Medulla oblongata (tissue), 1 donor: ENCODE measurements at regions not wholly inside any gene's neighbourhood (a gene's known extent, or its start where the extent isn't known, plus 50 kb on each side); places are given as distances from the start of the nearest gene placed in this dataset.
"Not testable (repeated sequence)": the region's sequence is repeated elsewhere in the genome, so short reads cannot be mapped to it uniquely, and the experiment has no call there.

Experiments
- DNase-seq: peaks from one replicate; pipeline ENCODE4 v3.0.0-alpha.2; 2015; ENCODE audit errors: extremely low spot score

DNA sequence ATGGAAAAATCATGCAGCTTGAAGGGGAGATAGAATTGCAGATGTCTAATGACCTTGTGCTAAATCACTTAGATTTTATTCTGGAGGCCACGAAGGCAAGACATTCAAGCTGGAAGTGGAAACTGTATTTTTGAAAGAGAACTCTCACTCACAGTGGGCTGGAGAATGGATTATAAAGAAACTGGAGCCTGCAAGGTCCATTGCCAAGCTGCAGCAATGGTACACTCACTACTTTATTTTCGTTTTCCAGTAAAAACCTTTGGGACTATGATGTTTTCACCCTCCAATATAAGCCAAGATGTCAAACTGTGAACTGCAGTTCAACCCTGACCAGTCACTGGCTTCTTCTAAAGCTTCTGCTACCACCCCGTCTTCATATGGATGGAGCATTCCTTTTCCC lies 62.0 kb downstream of the SKIDA1 start:
- no peak for DNase-seq

DNA sequence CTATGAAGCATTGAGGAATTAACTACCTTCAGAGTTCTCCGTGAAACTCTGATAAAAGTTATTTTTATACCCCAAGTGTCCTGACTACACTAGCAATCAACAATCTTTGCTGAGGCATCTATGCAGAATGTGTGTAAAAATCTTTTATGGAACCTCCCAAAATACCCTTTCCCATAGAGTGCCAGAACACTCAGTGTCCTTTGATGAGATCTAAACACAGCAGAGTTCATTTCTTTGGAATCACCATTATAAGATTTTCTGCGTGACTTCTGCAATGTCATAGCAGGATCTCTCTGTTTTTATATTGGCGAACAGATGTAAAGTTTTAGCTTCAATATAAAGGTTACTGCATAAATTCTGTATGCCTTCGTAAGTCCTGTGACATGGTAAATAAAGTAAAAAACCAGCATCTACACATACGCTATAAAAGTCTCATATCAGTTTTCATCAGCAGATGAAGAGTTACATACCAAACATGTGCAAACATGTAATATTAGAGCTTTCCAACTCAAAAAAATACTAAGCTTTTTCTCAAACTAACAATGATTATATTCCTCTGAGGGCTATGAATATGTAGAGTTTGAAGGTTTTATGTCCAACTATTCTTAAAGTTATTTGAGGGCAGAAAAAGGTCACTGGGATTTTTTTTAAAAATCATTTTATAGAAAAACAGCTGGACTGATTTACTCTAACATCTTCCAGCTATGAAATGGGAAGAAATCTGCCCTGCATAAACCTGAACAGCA lies 67.2 kb downstream of the SKIDA1 start:
- no peak for DNase-seq

DNA sequence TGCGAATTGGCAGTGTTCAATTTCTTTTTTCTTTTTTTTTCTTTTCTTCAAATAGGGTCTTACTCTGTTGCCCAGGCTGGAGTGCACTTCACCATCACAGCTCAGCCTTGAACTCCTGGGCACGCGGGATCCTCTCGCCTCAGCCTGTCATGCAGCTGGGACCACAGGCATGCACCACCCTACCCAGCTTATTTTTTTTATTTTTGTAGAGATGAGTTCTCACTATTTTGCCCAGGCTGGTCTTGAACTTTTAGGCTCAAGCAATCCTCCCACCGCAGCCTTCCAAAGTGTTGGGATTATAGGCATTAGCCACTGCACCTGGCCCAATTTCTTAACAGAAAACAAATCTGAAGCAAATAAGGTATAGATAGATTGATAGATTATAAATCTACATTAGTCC lies 69.3 kb downstream of the SKIDA1 start:
- no peak for DNase-seq

DNA sequence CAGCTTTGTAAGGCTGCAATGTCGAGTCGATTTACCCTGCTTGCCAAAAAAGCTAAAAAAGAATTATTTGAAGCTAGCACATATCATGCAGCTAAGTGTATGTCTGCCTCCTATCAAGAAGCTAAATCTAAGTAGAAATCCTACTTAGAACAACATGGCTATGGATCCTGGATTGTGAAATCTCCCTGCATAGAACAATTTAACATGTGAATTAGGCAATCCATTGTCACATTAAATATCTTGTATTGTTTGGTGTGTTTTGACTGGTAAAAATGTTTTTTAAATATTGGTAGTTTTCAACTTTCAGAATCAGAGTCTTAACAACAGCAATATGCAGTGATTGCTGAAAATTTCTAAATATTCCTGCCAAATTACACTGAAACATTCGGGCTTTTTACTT lies 73.3 kb downstream of the SKIDA1 start:
- no peak for DNase-seq

DNA sequence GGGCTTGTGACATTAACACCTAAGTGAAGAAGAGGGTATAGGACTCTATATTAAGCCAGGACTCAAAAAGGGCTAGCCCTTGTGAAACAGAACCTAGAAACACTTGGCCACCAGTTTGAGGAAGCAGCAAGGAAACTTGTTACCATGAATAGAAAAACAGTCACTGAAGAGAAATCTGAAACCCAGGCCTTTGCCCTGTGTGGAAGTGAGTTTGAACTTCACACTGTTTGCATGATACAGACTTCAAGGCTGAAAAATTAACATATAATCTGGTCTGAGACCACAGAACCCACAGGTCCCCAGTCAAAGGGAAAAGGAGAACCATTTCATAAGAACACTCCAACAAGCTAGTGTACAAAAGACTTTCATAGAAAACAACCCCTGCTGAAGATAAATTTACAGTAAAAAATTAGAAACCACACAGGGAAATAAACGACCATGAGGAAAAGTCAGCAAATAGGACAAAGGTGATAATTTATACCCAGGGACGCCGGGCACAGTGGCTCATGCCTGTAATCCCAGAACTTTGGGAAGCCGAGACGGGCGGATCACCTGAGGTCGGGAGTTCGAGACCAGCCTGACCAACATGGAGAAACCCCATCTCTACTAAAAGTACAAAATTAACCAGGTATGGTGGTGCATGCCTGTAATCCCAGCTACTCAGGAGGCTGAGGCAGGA lies 76.1 kb downstream of the SKIDA1 start:
- no peak for DNase-seq

DNA sequence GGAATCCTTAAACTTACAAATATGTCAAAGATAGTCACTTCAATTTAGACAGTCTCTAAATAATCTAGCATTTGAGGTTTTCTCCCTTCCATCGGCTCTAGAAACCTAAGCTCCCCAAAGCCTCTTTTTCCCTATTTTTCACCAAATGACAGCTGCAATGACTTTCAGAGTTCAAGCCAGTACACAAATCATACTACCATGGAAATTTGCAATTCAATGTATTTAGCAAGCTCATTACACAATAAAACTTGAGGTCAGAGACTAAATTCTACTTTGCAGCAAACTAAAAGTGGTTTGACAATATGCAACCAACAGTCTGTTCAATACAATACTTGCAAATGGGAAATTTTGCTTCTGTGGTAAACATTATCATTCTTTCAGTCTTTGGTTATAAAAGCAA lies 80.3 kb downstream of the SKIDA1 start:
- no peak for DNase-seq

DNA sequence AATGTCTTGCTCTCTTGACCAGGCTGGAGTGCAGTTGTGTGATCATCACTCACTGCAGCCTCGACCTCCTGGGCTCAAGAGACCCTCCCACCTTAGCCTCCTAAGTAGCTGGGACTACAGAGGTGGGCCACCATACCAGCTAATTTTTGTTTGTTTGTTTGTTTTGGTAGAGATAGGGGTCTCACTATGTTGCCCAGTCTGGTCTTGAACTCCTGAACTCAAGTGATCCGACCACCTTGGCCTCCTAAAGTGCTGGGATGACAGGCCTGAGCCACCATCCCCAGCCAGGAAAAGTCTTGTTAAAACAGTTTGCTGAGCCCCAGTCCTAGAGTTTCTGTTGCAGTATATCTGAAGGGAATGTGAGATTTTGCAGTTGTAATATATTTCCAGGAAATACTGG lies 83.9 kb downstream of the SKIDA1 start:
- no peak for DNase-seq

DNA sequence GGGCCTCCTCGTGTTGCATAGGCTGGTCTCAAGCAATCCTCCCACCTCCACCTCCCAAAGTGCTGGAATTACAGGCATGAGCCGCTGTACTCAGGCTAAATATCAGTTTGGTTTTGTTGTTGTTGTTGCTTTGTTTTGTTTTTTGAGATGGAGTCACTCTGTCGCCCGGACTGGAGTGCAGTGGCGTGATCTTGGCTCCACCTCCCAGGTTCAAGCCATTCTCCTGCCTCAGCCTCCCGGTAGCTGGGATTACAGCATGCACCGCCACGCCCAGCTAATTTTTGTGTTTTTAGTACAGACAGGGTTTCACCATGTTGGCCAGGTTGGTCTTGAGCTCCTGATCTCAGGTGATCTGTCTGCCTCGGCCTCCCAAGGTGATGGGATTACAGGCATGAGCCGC lies 86.6 kb downstream of the SKIDA1 start:
- not testable (repeated sequence) for DNase-seq

DNA sequence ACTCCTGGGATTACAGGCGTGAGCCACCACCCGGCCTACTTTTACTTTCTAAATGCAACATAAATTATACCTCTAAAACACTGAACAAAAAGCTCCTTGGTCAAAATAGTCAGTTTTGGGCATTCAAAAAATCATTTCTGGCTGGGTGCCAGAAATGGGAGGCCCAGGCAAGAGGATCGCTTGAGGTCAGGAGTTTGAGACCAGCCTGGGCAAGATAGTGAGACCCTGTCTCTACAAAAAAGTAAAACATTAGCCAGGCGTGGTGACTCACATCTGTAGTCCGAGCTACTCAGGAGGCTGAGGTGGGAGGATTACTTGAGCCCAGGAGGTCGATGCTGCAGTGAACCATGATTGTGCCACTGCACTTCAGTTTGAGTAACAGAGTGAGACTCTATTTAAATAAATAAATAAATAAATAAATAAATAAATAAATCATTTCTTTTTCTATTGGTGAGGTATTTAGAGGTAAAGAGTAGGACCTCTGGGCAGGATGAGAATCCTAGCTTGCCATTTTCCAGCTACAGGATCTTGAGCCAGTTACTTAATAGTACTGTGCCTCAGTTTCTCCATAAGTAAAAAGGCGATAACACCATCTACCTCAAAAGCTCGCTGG lies 87.6 kb downstream of the SKIDA1 start:
- no peak for DNase-seq

DNA sequence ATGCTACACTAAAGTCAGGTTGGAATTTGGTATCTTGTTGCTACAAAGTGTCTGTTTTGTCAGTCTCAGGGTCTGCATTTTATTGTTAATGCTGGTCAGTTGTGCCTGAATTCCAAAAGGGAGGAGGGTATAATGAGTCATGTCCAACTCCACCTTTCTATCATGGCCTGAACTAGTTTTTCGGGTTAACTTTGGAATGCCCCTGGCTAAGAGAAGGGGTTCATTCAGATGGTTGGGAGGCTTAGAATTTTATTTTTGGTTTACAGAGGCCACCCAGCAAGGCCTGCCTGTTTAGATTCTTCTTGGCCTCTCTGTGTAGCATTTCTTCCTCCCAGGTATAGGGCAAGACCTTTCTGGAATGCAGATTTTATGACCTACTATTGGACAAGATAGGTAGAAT lies 93.2 kb downstream of the SKIDA1 start:
- DNase-seq = no peak

DNA sequence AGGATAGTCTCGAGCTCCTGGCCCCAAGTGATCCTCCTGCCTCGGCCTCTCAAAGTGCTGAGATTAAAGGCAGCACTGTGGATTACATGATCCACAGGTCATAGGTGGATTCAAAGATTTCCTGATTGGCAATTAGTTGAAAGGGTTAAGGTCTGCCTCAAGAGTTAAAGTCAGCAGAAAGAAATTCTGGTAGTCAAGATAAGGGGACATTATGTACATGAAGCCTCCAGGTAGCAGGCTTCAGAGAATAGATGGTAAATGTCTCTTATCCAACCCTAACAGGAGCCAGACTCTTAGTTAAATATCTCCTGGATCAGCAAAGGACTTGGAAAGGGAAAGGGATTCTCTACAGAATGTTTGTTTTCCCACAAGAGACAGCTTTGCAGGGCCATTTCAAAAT lies 93.7 kb downstream of the SKIDA1 start:
- DNase-seq = no peak

DNA sequence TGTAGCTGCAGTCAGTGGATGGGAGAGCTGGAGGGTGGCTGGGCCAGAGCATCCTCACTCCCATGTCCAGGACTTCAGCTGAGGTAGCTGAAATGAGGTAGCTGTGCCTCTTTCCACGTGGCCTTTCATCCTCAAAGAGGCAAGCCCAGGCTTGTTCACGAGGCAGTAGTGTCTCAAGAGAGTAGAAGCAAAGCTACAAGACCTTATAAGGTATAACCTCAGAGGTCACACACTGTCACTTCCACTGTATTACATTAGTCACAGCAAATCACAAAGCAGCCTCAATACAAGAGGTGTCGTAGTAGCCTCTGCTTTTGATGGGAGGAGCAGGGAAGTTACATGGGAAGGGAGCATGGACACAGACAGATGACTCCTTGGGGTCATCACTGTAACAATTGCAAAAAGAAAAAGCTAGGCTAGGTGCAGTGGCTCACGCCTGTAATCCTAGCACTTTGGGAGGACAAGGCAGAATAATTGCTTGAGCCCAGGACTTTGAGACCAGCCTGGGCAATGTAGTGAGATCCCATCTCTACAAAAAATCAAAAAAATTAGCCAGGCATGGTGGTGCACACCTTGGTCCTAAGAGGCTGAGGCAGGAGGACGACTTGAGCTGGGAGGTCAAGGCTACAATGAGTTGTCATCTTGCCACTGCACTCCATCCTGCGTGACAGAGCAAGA lies 97.5 kb downstream of the SKIDA1 start:
- DNase-seq = no peak

DNA sequence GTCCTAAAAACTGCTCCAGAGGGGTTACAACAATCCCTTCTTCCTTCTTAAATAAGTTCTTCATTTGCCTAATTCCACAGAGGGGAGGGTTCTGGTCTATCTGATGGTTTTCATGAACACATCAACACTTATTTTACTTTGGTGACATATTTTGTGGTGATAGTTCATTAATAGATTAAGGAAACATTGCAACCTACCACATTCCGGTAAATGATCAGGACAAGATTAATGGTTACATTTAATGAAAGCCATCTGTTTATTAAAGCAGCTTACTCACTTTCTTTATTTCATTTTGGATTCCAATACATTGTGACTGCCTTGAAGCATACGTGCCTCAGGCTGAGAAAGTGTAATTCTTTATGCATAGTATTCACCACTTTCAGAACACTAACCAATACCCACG lies 101.0 kb downstream of the SKIDA1 start:
- DNase-seq = no peak

DNA sequence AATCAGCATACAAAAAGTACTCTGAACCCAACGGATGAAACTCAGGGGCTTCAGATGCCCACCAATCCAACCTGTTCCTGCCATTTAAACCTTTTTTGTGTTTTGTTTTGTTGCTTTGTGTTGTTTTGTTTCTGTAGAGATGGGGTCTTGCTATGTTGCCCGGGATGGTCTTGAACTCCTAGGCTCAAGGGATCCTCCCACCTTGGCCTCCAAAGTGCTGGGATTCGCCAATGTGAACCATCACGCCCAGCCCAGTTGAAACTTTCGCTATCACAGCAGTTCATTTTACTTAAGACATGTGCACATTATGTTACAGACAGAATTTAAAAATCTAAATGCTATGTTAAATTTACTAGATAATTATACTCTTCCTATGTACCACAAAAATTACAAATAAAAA lies 101.6 kb downstream of the SKIDA1 start:
- DNase-seq = no peak

DNA sequence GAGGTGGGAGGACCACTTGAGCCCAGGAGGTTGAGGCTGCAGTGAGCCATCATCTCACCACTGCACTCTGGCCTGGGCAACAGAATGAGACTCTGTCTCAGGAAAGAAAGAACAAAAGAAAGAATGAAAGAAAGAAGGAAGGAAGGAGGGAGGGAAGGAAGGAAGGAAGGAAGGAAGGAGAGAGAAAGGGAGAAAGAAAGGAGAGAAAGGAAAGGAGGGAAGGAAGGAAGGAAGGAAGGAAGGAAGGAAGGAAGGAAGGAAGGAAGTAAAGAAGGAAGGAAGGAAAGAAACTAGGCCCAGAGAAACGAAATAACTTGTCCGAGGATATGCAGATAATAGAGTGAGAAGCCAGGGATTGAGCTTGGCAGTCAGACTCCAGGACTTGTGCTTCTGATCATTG lies 102.1 kb downstream of the SKIDA1 start:
- DNase-seq = no peak

DNA sequence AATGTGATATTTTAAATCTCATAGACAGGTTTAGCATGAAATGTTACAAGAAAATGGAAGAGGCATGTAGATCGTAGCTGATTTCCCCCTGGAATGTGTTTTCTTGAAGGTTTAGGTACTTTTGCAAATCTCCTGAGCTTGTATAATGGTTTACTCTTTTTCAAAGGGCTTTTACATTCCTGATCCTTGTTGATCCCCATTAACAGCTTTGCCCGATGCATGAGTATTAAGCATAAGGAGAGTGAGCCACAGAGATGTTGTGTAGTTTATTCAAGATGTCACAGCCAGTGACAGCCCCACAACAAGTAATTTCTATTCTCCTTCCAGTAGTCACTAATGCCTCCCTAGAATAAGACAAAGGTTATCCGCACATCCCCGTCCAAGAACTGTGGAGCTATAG lies 103.7 kb downstream of the SKIDA1 start:
- DNase-seq = no peak

DNA sequence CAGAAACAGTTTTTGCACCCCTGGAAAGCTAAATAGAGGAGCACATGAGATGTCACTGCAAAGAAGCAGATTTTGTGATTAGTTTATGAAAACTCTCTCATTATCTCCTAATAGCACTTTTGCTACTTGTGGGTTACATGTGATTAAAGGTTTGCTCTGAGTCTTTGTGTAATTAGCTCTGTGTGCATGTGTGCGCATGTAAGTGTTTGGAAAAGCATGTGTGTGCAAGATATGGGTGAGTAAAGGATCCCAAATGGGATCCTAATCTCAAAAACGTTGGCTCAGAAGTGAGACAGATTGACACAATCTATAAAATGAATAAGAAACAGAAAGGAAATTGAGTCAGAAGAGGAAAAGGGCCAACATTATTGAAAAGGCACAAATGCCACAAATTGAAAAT lies 104.5 kb downstream of the SKIDA1 start:
- no peak for DNase-seq

DNA sequence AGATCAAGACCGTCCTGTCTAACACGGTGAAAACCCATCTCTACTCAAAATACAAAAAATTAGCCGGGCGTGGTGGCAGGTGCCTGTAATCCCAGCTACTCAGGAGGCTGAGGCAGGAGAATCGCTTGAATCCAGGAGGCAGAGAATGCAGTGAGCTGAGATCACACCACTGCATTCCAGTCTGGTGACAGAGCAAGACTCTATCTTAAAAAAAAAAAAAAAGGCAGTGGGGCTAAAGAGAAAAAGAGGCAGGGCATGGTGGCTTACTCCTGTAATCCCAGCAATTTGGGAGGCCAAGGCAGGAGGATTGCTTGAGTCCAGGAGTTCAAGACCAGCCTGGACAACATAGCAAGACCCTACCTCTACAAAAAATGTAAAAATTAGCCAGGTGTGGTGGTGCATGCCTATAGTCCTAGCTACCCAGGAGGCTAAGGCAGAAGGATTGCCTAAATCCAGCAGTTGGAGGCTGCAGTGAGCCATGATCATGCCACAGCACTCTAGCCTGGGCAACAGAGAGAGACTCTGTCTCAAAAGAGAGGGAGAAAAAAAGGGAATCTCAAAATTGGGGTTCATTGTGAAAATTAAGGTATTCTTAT lies 106.4 kb downstream of the SKIDA1 start:
- DNase-seq = not testable (repeated sequence)

DNA sequence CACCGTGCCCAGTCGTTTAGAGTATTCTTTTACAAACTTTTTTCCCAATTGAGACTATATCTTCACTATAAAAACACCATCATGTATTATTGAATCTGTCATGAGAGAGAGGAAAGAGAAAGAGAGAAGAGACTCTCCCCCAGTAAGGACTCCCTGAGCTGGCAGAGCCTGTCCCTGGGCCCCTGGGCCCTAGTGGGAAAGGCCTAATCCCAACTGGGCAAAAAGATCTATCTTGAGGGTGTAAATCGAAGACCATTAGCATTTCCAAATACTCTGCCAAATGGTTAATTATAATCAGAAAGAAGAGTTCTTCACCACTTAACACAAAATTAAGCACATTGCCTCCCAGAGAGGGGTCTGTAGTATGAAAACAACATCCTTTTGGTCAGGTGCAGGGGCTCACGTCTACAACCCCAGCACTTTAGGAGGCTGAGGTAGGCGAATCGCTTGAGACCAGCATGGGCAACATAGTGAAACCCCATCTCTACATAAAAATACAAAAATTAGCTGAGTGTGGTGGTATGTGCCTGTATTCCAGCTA lies 108.2 kb downstream of the SKIDA1 start:
- no peak for DNase-seq

DNA sequence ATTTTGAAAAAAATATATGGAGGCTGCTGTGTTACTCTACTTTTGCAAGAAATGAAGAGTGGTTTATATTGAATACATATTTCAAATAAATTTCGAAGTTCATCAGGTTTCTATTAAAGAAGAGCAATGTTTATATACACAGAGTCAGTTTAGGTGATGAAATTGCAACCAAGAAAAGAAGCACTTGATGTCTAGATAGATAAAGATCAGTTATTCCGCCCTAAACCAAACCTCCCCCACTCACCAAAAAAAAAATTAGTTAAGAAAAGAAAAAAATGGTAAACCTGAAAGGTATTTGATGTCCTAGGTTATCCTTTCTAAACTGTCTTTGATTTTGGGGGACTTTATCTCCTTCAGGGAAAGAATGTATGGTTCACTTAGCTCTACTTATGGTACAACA lies 111.8 kb downstream of the SKIDA1 start:
- no peak for DNase-seq

DNA sequence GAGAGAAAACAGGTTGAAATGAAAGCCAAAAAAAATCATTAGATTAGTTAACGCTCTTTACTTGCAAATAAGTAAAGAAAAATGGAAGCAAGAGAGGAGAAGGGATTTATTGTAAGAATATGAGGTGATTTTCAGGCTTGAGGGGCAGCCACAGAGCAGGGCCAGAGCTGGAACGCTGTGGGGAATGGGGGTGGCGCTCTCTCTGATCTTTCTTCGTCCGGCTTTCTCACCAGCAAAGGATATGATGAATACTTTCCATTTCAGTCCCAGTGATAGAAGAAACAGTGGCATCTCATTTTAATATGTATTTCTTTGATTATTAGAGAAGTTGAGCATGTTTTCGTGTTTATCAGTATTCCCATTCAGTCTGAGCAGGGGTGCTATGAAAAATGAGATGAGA lies 112.2 kb downstream of the SKIDA1 start:
- no peak for DNase-seq

DNA sequence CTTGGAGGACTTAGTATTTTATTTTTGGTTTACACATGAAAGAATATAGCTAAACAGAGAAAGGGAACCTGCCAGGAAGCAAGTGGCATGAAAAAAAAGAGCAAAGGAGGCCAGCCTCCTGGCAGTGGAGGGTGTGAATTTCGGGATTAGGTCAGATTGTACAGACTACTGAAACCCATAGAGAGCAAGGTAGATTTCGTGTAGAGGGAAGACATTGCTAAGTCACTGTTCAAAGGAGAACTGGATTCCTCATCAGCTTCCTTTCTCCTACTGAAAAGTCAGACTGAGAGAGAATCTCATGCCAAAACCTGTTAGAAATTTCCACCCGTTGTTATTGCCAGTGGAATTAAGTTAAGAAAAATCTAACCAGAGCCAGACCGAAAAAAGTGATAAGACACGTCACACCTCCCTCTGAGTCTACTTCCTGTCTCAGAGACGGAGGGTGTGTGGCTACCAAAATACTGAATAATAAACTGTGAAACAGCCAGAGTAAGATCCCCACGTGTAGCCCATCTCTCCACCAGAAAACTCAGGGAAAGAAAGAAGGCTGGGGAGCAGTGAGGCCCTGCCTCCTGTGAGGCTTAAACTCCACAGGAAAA lies 118.8 kb downstream of the SKIDA1 start:
- no peak for DNase-seq
